ENCODE measurements at regions not wholly inside any gene's neighbourhood (a gene's known extent, or its start where the extent isn't known, plus 50 kb on each side); places are given as distances from the start of the nearest gene placed in this dataset.

DNA sequence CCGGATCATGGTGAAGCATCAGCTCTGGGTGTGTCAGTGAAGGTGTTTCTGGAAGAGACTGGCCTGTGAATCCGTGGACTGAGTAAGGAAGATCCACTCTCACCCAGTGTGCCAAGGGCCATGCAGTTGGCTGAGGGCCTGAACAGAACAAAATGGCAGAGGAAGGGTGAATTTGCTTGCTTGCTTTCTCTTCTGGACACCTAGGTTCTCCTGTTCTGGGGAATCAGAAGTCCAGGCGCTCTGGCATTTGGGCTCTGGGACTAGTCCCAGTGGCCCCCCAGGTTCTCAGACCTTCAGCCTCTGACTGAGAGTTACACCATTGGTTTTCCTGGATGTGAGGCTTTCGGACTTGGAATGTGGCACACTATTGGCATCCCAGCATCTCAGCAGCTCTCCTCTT is 1170.8 kb downstream of the TBC1D22A start:
- ATAC-seq (no peak), DNase-seq (ENCODE audit: low read depth, low spot score) (no peak)
- Histone ChIP-seq H3K9me3 (ENCODE audit: control insufficient read depth, insufficient read depth, low read depth, low read length) (no peaks in the 10 kb centered on the region), H3K36me3 (ENCODE audit: control insufficient read depth, insufficient read depth, low read length) (no peaks in the 10 kb centered on the region), H3K4me1 (ENCODE audit: control insufficient read depth, insufficient read depth, low read length) (no peaks in the 10 kb centered on the region), H3K27ac (ENCODE audit: low read length) (no peak overlapping the region), H3K27me3 (ENCODE audit: control insufficient read depth, insufficient read depth, low read length) (no peaks in the 10 kb centered on the region), H3K4me3 (ENCODE audit: low read depth in 2 of 2, low read length in 2 of 2) (no peak overlapping the region)
- in situ Hi-C loops (cut with HindIII; ENCODE audit: low pct_unique_long_range_greater_than_20kb, low sequenced_read_pairs): no loop called here
- POLR2A ChIA-PET: no interaction called here
- intact Hi-C loops (cut with micrococcal nuclease; ENCODE audit: unreplicated experiment): no loop called here
- no TSS peak for BruUV-seq (replicated peaks)
- CTCF ChIA-PET: no interaction called here
- TF ChIP-seq, protein P1, sequence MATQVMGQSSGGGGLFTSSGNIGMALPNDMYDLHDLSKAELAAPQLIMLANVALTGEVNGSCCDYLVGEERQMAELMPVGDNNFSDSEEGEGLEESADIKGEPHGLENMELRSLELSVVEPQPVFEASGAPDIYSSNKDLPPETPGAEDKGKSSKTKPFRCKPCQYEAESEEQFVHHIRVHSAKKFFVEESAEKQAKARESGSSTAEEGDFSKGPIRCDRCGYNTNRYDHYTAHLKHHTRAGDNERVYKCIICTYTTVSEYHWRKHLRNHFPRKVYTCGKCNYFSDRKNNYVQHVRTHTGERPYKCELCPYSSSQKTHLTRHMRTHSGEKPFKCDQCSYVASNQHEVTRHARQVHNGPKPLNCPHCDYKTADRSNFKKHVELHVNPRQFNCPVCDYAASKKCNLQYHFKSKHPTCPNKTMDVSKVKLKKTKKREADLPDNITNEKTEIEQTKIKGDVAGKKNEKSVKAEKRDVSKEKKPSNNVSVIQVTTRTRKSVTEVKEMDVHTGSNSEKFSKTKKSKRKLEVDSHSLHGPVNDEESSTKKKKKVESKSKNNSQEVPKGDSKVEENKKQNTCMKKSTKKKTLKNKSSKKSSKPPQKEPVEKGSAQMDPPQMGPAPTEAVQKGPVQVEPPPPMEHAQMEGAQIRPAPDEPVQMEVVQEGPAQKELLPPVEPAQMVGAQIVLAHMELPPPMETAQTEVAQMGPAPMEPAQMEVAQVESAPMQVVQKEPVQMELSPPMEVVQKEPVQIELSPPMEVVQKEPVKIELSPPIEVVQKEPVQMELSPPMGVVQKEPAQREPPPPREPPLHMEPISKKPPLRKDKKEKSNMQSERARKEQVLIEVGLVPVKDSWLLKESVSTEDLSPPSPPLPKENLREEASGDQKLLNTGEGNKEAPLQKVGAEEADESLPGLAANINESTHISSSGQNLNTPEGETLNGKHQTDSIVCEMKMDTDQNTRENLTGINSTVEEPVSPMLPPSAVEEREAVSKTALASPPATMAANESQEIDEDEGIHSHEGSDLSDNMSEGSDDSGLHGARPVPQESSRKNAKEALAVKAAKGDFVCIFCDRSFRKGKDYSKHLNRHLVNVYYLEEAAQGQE (IDR thresholded peaks at IDR 0.05; ENCODE audit: insufficient read depth in 1 of 2, low read depth in 2 of 2, low read length in 1 of 2): no peak
- TF ChIP-seq SIN3A (IDR thresholded peaks at IDR 0.05; ENCODE audit: borderline replicate concordance, insufficient read depth, low read depth, low read length) (no peak), POLR2AphosphoS5 (IDR thresholded peaks at IDR 0.05; ENCODE audit: low read depth, low read length) (no peak), TCF7L2 (IDR thresholded peaks at IDR 0.05; ENCODE audit: low read depth, low read length) (no peak)
- TF ChIP-seq, protein P2, sequence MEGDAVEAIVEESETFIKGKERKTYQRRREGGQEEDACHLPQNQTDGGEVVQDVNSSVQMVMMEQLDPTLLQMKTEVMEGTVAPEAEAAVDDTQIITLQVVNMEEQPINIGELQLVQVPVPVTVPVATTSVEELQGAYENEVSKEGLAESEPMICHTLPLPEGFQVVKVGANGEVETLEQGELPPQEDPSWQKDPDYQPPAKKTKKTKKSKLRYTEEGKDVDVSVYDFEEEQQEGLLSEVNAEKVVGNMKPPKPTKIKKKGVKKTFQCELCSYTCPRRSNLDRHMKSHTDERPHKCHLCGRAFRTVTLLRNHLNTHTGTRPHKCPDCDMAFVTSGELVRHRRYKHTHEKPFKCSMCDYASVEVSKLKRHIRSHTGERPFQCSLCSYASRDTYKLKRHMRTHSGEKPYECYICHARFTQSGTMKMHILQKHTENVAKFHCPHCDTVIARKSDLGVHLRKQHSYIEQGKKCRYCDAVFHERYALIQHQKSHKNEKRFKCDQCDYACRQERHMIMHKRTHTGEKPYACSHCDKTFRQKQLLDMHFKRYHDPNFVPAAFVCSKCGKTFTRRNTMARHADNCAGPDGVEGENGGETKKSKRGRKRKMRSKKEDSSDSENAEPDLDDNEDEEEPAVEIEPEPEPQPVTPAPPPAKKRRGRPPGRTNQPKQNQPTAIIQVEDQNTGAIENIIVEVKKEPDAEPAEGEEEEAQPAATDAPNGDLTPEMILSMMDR (IDR thresholded peaks at IDR 0.05): no peak

DNA sequence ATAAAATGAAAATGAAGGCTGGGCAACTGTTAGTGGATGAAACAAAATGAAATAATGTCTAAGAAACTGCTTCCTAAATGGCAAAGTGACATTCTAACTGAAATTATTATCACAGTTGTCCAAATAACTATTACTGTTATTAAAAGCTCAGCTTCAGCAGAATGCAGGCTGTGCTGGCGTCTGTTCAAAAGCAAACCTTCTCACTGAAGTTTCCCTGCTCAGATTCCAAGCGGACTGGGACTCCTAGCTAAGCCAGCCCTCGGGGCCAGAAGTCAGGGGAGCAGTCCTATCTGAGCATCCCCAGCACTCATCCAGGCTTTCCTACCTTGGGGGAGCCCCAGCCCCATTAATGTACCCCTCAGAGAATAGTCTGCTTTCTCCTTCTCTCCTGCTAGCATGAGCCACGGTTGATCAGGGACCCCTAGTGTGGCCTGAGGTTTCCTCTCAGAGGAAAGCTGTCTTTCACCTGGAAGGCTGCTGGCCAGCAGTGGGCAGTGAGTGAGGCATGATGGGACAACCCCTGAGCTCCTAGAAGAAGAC is 1167.3 kb downstream of the TBC1D22A start:
- in situ Hi-C loops (cut with HindIII; ENCODE audit: low pct_unique_long_range_greater_than_20kb, low sequenced_read_pairs) (no loop called here), intact Hi-C loops (cut with micrococcal nuclease; ENCODE audit: unreplicated experiment) (no loop called here)
- H3K27ac ChIP-seq (ENCODE audit: low read length): no peak overlapping the region
- no peaks in the 10 kb centered on the region for H3K9me3 ChIP-seq (ENCODE audit: control insufficient read depth, insufficient read depth, low read depth, low read length)
- H3K4me1 ChIP-seq (ENCODE audit: control insufficient read depth, insufficient read depth, low read length): no peaks in the 10 kb centered on the region
- no peak for TF ChIP-seq POLR2AphosphoS5 (IDR thresholded peaks at IDR 0.05; ENCODE audit: low read depth, low read length)
- no peak for TF ChIP-seq TCF7L2 (IDR thresholded peaks at IDR 0.05; ENCODE audit: low read depth, low read length)
- TF ChIP-seq, protein P2 (IDR thresholded peaks at IDR 0.05): no peak
- BruUV-seq (replicated peaks): no TSS peak
- ATAC-seq: no peak
- no peaks in the 10 kb centered on the region for H3K36me3 ChIP-seq (ENCODE audit: control insufficient read depth, insufficient read depth, low read length)
- ChIA-PET POLR2A (no interaction called here), CTCF (no interaction called here)
- DNase-seq (ENCODE audit: low read depth, low spot score): no peak
- H3K4me3 ChIP-seq (ENCODE audit: low read depth in 2 of 2, low read length in 2 of 2): no peak overlapping the region
- no peaks in the 10 kb centered on the region for H3K27me3 ChIP-seq (ENCODE audit: control insufficient read depth, insufficient read depth, low read length)

All from Panc1 (cell line).